ENCODE measurements at regions not wholly inside any gene's neighbourhood (a gene's known extent, or its start where the extent isn't known, plus 50 kb on each side); places are given as distances from the start of the nearest gene placed in this dataset.

DNA sequence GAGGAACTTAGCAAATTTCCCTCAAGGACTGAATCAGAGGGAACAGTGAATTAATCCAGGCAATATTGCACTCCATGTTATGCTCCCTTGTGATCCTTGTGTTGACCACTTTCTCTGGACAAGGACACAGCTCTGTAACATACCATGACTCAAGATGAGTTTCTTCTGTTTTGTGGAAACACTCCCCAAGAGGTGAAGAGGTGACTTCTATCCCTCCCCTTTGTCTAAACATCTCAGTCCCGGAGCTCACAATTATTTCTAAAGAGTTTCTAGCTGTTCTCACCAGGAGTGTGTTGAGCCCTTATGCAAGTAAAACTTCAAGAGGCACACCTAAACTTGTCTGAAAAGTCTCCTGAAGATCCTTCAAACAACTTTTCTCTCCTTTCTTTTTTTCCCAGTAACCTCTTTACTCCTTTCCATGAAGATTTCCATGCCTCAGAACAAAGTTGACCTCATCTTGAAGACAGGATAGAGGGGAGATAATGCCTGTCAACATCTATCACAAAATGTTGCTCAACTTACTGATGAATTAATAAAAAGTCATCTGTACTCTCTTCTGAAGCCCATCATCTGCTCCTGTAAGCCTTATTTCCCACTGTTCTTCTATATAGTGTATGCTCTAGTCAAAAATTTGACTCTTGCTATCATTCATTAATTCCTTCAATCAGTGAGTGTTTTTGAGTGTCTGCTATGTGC is 429.1 kb downstream of the SPRY1 start:
- TF ChIP-seq POLR2A (IDR thresholded peaks at IDR 0.05), result no peak
- TF ChIP-seq, protein P1, sequence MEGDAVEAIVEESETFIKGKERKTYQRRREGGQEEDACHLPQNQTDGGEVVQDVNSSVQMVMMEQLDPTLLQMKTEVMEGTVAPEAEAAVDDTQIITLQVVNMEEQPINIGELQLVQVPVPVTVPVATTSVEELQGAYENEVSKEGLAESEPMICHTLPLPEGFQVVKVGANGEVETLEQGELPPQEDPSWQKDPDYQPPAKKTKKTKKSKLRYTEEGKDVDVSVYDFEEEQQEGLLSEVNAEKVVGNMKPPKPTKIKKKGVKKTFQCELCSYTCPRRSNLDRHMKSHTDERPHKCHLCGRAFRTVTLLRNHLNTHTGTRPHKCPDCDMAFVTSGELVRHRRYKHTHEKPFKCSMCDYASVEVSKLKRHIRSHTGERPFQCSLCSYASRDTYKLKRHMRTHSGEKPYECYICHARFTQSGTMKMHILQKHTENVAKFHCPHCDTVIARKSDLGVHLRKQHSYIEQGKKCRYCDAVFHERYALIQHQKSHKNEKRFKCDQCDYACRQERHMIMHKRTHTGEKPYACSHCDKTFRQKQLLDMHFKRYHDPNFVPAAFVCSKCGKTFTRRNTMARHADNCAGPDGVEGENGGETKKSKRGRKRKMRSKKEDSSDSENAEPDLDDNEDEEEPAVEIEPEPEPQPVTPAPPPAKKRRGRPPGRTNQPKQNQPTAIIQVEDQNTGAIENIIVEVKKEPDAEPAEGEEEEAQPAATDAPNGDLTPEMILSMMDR (IDR thresholded peaks at IDR 0.05), result no peak
- intact Hi-C loops (cut with DNase I), result no loop called here
- no peak overlapping the region for H3K4me3 ChIP-seq
- WGBS, 2 donors, result 62 to 63% methylated on average over 1 of the region's 1 CpG
- peaks cover 0 to 3% (median 0%) of the 10 kb centered on the region in 3 donors for H3K4me1 ChIP-seq
- H3K36me3 ChIP-seq, result no peaks in the 10 kb centered on the region
- H3K27me3 ChIP-seq, result no peaks in the 10 kb centered on the region
- H3K9me3 ChIP-seq, result no peaks in the 10 kb centered on the region
- H3K27ac ChIP-seq, result no peak overlapping the region
- DNase-seq, result no peak

DNA sequence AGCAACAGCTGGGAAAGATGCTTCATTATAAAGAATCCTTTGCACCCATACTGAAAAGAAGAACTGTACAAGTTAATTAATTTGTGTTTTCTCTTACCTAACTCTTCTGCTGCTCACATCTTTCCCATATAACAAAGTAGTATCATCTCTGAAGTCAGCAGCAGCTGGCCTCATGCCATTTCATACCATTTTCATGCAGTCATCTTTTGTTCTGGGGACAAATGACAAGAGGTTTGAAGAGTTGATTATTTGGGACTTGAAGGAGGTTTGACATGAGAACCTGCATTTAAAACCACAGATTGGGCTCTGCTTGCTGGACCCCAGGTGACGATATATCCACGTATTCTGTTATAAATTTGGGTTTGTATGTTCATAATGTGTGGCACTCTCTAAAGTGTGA is 430.3 kb downstream of the SPRY1 start:
- no peak for TF ChIP-seq POLR2A (IDR thresholded peaks at IDR 0.05)
- TF ChIP-seq, protein P1 (IDR thresholded peaks at IDR 0.05), result no peak
- Histone ChIP-seq H3K27ac (no peak overlapping the region), H3K9me3 (no peaks in the 10 kb centered on the region), H3K4me3 (no peak overlapping the region), H3K4me1 (peaks cover 0 to 3% (median 3%) of the 10 kb centered on the region in 3 donors), H3K36me3 (no peaks in the 10 kb centered on the region), H3K27me3 (no peaks in the 10 kb centered on the region)
- intact Hi-C loops (cut with DNase I), result no loop called here
- DNase-seq, result no peak
- WGBS, 2 donors, result 93 to 100% methylated on average over 2 of the region's 2 CpGs

GRCh38 chr4:123827511-123827910 is 430.9 kb downstream of the SPRY1 start:
- Histone ChIP-seq H3K4me3 (no peak overlapping the region), H3K9me3 (no peaks in the 10 kb centered on the region), H3K4me1 (peaks cover 0 to 5% (median 3%) of the 10 kb centered on the region in 3 donors), H3K36me3 (no peaks in the 10 kb centered on the region), H3K27ac (no peak overlapping the region), H3K27me3 (no peaks in the 10 kb centered on the region)
- DNase-seq, result no peak
- WGBS, 2 donors, result 82 to 91% methylated on average over 2 of the region's 2 CpGs
- intact Hi-C loops (cut with DNase I), result no loop called here
- TF ChIP-seq, protein P1 (IDR thresholded peaks at IDR 0.05), result no peak
- TF ChIP-seq POLR2A (IDR thresholded peaks at IDR 0.05), result no peak

- no peak for DNase-seq
- WGBS, 2 donors, result 88% methylated on average over 6 of the region's 6 CpGs
- intact Hi-C loops (cut with DNase I), result no loop called here
- H3K4me1 ChIP-seq, result peaks cover 0 to 16% (median 3%) of the 10 kb centered on the region in 3 donors
- no peaks in the 10 kb centered on the region for H3K36me3 ChIP-seq
- H3K27ac ChIP-seq, result peak overlapping the region in 2 of 4 donors; percentile 64 to 83
- no peaks in the 10 kb centered on the region for H3K27me3 ChIP-seq
- H3K9me3 ChIP-seq, result no peaks in the 10 kb centered on the region
- TF ChIP-seq, protein P1 (IDR thresholded peaks at IDR 0.05), result no peak
- no peak for TF ChIP-seq POLR2A (IDR thresholded peaks at IDR 0.05)
- no peak overlapping the region for H3K4me3 ChIP-seq
These were observed 434.3 kb downstream of the SPRY1 start for GRCh38 chr4:123830930-123831329.

- WGBS, 2 donors, result 57 to 70% methylated on average over 6 to 7 of the region's 7 CpGs
- TF ChIP-seq, protein P1 (IDR thresholded peaks at IDR 0.05), result no peak
- no peak for TF ChIP-seq POLR2A (IDR thresholded peaks at IDR 0.05)
- H3K4me3 ChIP-seq, result no peak overlapping the region
- H3K4me1 ChIP-seq, result peaks cover 0 to 21% (median 3%) of the 10 kb centered on the region in 3 donors
- H3K36me3 ChIP-seq, result no peaks in the 10 kb centered on the region
- H3K27ac ChIP-seq, result peak overlapping the region in 3 of 4 donors; percentile 64 to 83 (median 79)
- intact Hi-C loops (cut with DNase I), result no loop called here
- H3K9me3 ChIP-seq, result no peaks in the 10 kb centered on the region
- DNase-seq, result no peak
- no peaks in the 10 kb centered on the region for H3K27me3 ChIP-seq
These were observed 435.8 kb downstream of the SPRY1 start for GRCh38 chr4:123832173-123833026.

Data from esophagus squamous epithelium (tissue), 5 donors.